ENCODE measurements at regions not wholly inside any gene's neighbourhood (a gene's known extent, or its start where the extent isn't known, plus 50 kb on each side); places are given as distances from the start of the nearest gene placed in this dataset.
"Not testable (repeated sequence)": the region's sequence is repeated elsewhere in the genome, so short reads cannot be mapped to it uniquely, and the experiment has no call there.

DNA sequence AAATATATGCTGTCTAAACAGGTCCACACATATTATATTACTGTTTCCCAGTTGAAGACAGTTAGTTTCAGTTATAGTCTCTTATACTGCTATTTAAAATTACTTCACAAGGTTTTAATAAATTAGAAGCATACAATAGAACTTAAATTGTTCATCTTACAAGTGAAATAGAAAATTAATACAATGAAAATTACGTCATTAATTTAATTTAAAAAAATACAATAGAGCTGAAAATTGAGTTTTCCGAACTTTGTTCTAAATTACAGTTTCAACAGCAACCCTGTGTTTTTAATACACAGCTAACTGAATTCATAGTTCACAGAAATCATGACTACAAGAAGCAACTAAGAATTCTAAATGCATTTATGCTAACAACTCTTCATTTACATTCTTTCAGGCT is 525.7 kb upstream of the FOXG1 start:
- Histone ChIP-seq H3K36me3 (no peaks in the 10 kb centered on the region), H3K27me3 (ENCODE audit: low read depth) (no peaks in the 10 kb centered on the region), H3K9me3 (no peaks in the 10 kb centered on the region), H3K4me1 (no peaks in the 10 kb centered on the region), H3K27ac (no peak overlapping the region), H3K4me3 (no peak overlapping the region)
- TF ChIP-seq, protein P1, sequence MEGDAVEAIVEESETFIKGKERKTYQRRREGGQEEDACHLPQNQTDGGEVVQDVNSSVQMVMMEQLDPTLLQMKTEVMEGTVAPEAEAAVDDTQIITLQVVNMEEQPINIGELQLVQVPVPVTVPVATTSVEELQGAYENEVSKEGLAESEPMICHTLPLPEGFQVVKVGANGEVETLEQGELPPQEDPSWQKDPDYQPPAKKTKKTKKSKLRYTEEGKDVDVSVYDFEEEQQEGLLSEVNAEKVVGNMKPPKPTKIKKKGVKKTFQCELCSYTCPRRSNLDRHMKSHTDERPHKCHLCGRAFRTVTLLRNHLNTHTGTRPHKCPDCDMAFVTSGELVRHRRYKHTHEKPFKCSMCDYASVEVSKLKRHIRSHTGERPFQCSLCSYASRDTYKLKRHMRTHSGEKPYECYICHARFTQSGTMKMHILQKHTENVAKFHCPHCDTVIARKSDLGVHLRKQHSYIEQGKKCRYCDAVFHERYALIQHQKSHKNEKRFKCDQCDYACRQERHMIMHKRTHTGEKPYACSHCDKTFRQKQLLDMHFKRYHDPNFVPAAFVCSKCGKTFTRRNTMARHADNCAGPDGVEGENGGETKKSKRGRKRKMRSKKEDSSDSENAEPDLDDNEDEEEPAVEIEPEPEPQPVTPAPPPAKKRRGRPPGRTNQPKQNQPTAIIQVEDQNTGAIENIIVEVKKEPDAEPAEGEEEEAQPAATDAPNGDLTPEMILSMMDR (IDR thresholded peaks at IDR 0.05) = no peak
- DNase-seq = no peak
- intact Hi-C loops (cut with DNase I) = no loop called here
- no peak for ATAC-seq

DNA sequence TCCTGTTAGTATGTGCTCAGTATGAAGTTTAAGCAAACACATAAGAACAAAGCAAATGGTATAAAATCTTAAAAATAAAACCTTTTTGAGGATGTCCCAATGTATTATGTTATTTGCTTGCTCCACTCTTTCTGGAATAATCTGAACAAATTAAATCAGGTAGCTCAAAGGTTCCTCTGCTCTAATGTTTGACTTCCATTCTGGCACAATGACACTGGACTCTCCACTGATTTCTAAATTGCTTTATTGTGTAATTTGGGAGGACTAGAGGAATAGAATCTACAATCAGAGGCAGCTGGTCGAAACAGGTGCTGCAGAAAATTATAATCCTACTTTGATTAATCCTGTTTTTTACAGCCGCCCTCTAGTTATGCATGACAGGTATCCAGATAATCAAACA is 523.7 kb upstream of the FOXG1 start:
- Histone ChIP-seq H3K36me3 (no peaks in the 10 kb centered on the region), H3K4me3 (no peak overlapping the region), H3K4me1 (no peaks in the 10 kb centered on the region), H3K27me3 (ENCODE audit: low read depth) (no peaks in the 10 kb centered on the region), H3K9me3 (no peaks in the 10 kb centered on the region), H3K27ac (no peak overlapping the region)
- no peak for DNase-seq
- no peak for ATAC-seq
- intact Hi-C loops (cut with DNase I) = no loop called here
- TF ChIP-seq, protein P1 (IDR thresholded peaks at IDR 0.05) = no peak

DNA sequence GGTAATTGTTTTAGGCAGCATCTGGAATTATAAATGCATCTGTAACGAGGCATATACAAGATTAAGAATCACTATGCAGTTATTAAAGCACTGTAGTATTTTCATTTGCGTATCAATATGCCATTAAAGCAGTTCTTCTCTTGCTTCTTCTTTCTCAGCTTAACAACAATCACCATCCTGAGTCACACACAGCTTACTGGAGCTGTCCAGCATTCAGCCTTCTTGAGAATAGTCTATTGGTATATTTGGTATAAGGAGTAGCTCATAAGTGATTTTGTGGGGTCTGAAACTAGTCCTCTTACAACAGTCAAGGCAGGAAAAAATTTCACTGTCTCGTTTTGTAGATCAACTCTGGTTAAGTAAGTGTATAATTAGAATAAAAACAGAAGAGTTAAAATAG is 523.0 kb upstream of the FOXG1 start:
- H3K27me3 ChIP-seq (ENCODE audit: low read depth) = no peaks in the 10 kb centered on the region
- H3K9me3 ChIP-seq = no peaks in the 10 kb centered on the region
- H3K36me3 ChIP-seq = no peaks in the 10 kb centered on the region
- no peak overlapping the region for H3K27ac ChIP-seq
- DNase-seq (no peak), ATAC-seq (no peak)
- intact Hi-C loops (cut with DNase I) = no loop called here
- no peak overlapping the region for H3K4me3 ChIP-seq
- TF ChIP-seq, protein P1 (IDR thresholded peaks at IDR 0.05) = no peak
- H3K4me1 ChIP-seq = no peaks in the 10 kb centered on the region

DNA sequence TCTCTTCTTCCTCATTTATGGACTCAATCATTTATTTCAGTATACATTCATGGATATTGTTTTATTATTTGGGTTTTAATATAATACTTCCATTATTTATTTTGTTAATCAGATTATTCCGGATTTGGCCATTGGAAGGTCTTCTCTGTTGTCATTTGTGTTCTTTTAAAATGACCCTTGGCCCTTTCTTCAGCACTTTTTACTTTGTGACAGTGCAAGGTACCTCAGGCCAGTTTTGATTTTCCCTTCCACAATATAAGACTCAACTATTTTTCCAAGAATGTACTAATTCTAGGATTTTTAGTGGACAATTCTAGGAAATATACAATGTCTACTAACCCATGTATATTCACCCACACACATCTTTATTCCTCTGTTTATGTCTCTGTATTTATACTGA is 521.4 kb upstream of the FOXG1 start:
- Histone ChIP-seq H3K4me3 (no peak overlapping the region), H3K4me1 (no peaks in the 10 kb centered on the region), H3K9me3 (no peaks in the 10 kb centered on the region), H3K27me3 (ENCODE audit: low read depth) (no peaks in the 10 kb centered on the region), H3K27ac (no peak overlapping the region), H3K36me3 (no peaks in the 10 kb centered on the region)
- DNase-seq (no peak), ATAC-seq (no peak)
- TF ChIP-seq, protein P1 (IDR thresholded peaks at IDR 0.05) = no peak
- intact Hi-C loops (cut with DNase I) = no loop called here

DNA sequence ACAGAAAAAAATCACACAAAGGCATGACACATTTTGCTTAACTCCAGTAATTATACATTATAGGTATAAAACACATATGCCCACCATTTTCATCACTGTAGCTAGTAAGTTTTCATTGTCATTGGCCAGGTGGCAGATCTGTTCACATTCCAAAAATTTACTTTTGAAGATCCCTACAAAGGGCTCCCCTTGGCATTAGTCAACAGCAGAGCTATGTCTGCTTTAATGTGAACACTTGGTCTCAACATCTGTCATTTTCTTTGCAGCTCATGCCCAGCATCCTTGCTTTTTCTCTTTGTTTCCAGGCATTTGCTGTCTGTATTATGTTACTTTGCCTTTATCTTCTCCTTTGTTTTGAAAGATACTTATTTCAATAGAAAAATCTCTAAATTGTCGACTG is 519.1 kb upstream of the FOXG1 start:
- no peak for ATAC-seq
- no peaks in the 10 kb centered on the region for H3K4me1 ChIP-seq
- no peak overlapping the region for H3K27ac ChIP-seq
- no peaks in the 10 kb centered on the region for H3K9me3 ChIP-seq
- no peaks in the 10 kb centered on the region for H3K27me3 ChIP-seq (ENCODE audit: low read depth)
- no peak overlapping the region for H3K4me3 ChIP-seq
- no peaks in the 10 kb centered on the region for H3K36me3 ChIP-seq
- no peak for DNase-seq
- TF ChIP-seq, protein P1 (IDR thresholded peaks at IDR 0.05) = no peak
- intact Hi-C loops (cut with DNase I) = no loop called here

DNA sequence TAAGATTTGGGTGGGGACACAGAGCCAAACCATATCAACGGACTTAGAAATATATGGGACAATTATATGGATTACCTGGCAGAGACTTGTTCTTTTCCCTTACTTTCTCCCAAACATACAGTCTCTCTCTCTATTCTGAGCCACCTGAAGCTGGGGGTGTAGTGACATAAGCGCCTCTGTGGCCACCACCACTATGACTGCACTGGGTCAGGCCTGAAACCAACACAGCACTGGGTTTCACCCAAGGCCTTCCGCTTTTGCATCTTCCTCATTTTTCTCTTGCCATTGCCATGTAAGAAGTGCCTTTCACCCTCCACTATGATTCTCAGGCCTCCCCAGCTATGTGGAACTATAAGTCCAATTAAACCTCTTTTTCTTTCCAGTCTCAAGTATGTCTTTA is 514.5 kb upstream of the FOXG1 start:
- H3K9me3 ChIP-seq; ATAC-seq; H3K36me3 ChIP-seq; H3K27ac ChIP-seq; H3K4me1 ChIP-seq; H3K4me3 ChIP-seq; DNase-seq; intact Hi-C loops (cut with DNase I); H3K27me3 ChIP-seq (ENCODE audit: low read depth): not testable (repeated sequence)
